Brain pericyte (primary cell): ENCODE measurements at regions not wholly inside any gene's neighbourhood (a gene's known extent, or its start where the extent isn't known, plus 50 kb on each side); places are given as distances from the start of the nearest gene placed in this dataset.
"Not testable (repeated sequence)": the region's sequence is repeated elsewhere in the genome, so short reads cannot be mapped to it uniquely, and the experiment has no call there.

Experiments used
- DNase-seq: peaks from one replicate; pipeline ENCODE4 v3.0.0-alpha.2; 2012; ENCODE audit warnings: low read depth, low spot score

DNA sequence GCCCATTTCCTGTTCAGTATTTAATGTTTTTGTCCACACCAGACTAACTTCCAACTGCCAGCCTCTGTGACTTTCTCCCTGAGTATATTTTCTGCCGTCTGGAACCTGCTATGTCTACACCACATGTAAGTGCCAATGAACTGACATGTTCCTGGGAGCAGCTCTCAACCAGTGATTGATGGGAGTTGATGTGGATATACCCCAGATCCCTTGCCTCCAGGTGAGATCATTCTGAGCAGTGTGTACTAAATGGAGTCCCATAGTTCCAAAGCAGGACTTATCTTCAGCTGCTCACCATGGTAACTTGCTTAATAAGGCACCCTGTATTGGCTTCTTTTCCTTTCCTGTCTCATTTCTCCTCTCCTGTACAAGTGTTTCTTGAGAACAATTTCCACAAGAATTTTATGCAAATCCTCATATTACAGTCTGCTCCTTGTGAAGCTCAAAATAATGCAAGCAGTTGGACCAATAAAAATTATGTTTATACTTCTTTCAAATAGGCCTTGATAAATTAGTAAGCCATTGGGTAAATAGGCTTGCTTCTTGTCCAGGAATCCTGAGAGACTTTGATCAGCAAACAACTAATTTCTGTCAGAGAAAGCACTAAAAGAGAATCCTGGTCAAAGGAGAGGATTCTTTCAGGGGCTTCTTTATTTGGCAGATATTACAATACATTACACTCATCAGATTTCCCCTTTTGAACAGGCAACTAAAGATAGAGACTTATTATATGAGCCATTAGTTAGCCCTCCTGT is 911.7 kb upstream of the NDST4 start:
- DNase-seq, result no peak

DNA sequence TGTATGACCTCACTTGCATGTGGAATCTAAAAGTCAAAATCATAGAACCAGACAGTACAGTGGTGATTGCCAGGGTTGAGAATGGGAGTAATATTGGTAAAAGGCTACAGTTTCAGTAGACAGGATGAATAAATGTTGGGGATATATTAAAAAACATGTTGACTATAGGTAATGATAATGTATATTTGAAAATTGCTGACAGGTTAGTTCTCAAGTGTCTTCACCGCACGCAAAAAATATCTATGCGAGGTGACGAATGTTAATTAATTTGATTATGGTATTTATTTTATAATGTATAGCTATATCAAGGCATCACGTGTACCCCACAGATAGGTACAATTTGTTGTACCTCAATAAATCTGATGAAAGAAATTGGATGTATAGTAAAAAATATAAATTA is 909.6 kb upstream of the NDST4 start:
- DNase-seq, result no peak

DNA sequence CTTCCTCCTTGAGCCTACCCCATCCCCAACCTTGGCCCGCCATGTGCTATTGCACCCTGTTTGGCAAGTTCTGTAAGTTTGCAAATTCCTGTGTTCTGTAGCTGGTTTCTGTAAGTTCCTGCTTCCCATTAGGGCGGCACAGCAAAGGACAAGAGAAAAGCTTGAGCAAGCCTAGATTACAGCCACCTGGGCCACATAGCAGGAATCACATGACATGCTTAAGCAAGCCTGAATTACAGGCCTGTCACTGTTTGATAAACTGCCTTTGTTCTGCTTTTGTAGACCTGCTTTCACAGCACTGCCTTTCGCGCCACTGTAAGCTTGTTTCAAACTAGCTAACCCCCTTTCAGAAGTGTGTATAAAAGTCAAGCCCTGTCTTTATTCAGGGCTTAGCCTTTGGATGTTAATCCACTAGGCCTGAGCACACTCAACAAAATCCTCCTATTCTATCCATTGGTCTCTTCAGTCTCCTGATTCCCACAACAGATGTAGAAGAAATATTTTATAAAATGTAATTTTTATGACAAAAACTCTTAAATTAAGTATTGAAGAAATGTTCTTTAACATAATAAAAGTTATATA is 906.8 kb upstream of the NDST4 start:
- DNase-seq, result no peak

DNA sequence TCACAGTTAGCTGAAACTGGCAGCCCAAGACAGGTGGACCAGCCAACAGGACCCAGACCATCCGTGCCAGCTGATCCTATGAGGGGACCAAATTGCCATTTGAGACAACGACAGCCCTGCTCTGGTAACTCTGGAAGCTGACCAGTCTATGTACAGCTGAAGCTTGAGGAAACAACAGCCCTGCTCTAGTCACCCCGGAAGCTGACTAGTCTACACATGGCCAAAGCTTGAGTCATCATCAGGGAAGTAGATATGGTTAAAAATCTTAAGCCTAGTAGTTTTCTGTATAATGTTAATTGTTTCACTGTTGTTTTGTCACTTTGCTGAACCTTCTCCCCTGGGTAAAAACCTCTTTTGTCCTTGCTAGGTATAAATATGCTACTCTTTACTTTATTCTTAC is 905.4 kb upstream of the NDST4 start:
- no peak for DNase-seq

DNA sequence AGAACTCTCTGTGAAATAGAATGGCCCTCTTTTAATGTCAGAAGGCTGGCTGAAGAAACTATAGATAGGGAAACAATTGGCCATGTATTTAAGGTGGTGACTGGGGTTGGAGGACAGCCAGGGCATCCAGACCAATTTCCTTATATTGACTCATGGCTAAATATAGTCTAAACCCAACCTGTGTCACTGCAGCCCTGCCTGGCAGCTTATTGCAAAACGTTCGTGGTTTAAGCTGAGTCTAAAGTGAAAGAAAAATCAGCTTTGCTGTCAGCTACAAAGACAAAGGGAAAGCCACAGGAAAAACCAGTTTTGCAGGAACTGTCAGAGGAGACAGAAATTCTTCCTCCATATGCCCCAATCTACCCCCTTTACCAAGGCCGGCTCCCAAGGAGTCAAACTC is 902.8 kb upstream of the NDST4 start:
- DNase-seq, result no peak

DNA sequence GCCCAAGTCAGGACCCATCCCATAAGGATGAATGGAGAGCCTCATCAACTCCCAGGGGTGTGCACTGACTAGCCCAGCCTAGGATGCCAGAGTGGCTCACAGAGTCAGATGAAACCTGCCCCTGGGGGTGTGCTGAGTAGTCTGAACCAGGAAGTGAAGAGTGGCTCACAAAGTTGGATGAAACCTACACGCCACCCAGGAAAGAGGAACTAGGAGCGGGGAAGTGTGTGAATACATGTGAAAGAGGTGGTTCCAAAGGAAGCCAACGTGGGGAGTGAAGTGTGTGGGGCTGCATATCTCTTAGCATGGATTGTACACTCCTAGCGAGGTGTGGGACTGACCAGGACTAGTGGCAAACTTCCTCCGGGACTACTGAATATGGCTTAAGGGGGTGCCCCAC is 902.1 kb upstream of the NDST4 start:
- no peak for DNase-seq

DNA sequence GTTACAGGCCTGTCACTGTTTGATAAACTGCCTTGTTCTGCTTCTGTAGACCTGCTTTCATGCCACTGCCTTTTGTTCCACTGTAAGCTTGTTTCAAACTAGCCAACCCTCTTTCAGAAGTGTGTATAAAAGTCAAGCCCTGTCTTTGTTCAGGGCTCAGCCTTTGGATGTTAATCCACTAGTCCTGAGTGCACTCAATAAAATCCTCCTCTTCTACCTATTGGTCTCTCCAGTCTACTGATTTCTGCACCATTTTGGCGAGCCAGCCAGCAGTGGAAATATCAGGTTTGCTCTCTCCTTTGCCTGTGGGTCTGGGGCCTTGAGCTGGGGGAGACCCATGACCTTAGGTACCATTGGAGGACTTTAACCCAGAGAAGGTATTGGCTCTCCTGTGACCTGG is 901.6 kb upstream of the NDST4 start:
- no peak for DNase-seq

DNA sequence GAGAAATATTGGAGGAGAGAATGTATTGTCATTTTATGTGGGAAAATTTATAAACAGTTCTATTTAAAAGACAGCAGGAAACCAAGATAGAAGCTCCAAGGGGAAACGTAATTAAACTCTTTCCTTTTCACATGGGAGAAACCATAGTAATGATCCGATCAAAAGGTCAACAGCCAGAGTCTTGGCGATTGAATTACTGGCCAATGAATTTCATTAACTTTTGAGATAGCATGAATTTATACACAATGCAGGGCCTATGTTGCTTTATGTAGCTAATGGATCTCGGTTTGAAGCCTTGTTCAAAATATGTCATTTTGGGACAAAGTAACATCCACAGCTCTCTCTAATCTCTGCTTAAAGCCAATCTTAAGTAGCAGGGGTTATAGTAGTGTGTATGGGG is 897.5 kb upstream of the NDST4 start:
- DNase-seq, result no peak

DNA sequence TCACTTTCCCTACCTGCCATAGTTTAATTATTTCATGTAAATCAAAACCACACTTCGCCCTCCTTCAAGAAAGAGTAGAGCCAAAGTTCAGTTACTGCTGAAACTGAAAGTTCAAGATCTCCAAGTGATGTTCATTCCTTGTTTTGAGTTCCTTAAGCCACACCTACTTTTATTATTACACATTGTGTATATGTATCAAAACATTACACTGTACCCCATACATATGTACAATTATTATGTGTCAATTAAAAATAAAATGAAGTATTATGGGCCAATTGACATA is 892.3 kb upstream of the NDST4 start:
- no peak for DNase-seq

DNA sequence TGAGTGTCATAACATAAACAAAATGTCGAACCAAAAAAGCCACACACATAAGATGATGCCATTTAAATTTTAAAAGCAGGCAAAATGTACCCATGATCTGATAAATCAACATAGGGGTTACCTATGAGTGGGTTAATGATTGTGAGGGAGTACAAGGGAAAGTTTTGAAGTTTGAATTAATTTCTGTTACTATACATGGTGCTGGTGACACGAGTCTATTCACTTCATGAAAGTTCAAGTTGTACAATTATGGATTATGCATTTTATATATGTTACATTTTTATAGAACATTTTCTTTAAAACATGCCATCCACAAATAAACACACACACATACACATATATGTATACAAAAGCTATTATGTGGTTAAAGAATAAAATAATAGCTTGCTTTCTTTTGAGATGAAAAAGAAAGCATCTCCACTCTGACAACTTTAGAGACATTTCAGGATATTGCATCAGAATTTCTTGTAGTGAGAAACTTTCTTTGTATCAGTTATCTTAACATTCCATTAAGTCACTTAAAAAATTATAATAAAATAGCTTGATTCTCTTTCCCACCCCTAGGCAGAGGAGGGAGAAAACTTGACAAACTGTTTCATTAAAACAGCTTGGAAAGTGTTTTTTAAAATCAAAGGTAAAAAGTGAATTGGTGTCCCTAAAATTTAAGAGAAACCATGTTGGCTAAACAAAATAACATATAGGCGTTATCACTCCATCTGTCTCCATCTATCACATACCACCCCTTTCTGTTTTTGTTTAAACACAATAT is 891.8 kb upstream of the NDST4 start:
- DNase-seq, result no peak

DNA sequence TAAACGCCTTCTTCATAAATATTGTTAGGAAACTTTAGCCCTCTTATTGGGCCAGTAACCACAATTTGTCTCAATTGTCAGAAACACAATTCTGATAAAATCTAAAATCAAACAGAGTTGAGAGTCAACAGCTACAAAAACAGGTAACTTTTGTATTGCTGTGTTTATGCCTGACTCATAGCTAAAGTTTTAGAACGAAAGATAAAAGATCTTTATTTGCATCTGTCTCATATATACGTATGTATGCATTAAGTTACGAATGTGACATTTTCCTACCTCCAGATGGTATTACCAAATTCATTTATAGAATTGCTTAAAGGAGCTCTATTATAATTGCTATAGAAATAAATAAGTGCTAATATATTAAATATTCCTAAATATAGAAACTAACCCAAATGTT is 887.9 kb upstream of the NDST4 start:
- no peak for DNase-seq

DNA sequence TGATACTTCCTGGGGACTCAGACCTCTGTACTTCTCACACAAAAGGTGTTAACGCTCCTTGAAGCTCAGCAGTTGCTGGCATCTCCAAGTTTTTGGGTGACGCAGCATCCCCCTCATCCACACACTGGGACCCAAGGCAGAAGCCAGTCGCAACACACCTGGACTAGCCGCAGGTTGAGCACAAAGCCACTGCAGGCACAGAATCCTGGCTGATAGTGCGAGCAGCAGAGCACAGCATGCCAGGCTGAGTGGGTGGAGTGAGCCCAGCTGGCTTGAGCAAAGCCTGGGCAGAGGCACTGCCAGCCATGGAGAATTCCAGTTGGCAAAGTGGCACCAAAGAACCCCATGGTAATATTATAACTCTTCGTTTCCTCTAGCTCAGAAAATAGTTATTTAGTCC is 873.2 kb upstream of the NDST4 start:
- no peak for DNase-seq

DNA sequence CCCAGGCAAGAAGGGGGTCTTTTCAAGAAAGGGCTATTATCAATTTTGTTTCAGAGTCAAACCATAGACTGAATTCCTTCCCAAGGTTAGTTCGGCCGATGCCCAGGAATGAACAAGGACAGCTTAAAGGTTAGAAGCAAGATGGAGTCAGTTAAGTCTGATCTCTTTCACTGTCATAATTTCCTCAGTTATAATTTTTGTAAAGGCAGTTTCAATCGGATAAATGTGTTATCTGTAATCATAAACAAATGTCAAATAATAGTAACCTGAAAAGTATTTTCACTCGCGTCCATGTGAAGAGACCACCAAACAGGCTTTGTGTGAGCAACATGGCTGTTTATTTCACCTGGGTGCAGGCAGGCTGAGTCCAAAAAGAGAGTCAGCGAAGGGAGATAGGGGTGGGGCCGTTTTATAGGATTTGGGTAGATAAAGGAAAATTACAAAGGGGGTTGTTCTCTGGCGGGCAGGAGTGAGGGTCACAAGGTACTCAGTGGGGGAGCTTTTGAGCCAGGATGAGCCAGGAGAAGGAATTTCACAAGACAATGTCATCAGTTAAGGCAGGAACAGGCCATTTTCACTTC is 862.1 kb upstream of the NDST4 start:
- not testable (repeated sequence) for DNase-seq

DNA sequence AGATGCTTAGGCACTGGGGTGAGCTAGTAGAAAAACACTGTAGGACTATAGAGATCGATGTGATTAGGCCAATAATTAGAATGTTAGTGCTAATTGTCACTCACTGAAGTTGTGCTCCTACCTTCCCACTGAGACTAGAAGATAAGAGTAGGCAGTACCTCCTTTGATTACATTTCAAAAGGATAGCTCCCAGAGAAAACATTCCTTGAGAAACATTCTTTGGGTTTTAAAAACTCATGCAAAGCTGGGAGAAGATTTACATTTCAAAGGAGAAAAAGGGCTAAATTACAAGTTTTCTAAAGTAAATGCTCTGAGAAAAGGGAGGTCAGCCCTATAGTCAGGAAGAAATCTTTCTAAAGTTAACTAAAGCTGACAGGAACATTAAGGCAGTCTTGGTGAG is 860.3 kb upstream of the NDST4 start:
- DNase-seq, result no peak

DNA sequence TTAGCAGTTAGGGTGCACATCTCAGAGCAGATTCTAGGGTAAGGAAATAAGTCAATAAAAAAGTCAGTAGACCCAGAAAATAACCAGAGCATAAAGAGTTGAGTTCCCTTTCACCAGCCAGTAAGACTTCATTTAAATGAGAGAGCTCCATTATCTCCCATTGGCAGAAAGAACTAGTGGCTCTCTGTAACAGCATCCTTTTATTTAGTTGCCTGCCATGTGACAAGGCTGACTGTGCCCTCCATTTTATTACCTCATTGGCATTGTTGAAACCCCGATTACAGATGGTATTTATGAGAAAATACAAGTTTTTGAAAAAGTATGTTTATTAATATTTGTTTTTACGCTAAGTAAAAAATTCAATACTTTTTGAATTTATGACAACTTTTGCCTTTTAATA is 859.5 kb upstream of the NDST4 start:
- no peak for DNase-seq

DNA sequence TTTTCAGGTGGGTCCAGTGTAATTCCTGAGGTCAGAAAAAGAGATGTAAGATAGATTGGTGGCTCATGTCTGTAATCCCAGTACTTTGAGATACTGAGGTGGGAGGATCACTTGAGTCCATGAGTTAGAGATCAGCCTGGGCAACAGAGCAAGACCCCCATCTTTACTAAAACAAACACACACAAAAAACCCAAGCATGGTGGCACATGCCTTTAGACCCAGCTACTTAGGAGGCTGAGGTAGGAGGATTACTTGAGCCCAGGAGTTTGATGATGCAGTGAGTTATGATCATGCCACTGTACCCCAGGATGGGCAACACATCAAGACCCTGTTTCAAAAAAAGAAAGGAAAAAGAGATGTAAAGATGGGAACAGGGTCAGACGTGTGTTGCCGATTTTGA is 857.4 kb upstream of the NDST4 start:
- DNase-seq, result no peak

DNA sequence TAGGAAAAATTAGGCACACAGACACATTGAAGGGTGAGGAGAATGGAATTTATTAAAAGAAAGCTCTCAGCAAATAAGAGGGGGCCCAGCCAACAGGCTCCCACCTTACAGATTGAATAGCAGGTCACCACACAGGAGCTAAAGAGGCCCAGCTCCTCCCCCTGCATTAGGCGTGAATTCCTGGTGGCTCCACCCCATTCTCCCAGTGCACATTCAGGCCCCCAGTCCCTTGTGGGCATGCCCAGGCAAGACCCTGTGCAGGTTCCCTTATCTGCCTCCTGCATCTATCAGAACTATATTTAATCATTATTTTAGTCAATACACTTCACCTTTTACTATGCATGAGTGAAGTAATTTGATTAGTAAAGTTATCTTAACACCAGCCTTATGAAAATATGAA is 856.3 kb upstream of the NDST4 start:
- no peak for DNase-seq

DNA sequence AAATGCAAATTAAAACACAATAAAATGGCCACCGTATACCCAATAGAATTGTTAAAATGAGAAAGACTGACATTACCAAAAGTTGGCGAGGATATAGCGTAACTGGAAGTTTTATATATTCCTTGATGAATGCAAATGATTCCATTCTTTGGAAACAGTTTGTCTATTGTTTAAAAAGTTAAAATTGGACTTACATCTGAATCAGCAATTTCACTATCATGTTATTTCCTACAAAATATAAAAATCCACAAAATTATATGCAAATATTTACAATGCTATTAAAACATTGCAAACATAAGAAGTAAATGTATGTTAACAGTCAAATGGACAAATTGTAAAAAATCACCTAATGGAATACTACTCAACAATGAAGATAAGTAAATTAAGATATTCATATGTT is 852.2 kb upstream of the NDST4 start:
- no peak for DNase-seq

DNA sequence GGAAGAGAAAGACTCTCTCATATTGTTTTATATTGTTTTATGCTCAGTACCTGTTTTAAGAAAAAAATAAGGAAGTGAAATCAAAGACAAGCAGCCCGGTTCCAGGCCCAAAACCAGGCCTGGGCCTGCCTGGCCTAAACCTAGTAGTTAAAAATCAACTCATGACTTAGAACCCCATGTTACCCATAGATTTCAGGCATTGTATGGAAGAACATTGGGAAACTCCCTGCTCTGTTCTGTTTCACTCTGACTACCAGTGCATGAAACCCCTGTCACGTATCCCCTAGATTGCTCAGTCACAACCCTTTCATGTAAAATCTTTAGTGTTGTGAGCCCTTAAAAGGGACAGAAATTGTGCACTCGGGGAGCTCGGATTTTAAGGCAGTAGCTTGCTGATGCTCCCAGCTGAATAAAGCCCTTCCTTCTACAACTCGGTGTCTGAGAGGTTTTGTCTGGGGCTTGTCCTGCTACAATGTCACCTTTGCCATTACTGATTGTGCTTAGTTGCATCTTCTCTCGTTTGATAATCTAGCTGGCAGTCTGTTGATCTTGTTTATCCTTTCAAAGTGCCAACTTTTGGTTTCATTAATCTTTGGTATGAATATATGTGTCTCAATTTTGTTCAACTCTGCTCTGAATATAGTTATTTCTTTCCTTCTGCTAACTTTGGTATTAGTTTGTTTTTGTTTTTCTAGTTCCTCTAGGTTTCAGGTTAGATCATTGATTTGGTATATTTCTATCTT is 842.8 kb upstream of the NDST4 start:
- DNase-seq, result not testable (repeated sequence)

DNA sequence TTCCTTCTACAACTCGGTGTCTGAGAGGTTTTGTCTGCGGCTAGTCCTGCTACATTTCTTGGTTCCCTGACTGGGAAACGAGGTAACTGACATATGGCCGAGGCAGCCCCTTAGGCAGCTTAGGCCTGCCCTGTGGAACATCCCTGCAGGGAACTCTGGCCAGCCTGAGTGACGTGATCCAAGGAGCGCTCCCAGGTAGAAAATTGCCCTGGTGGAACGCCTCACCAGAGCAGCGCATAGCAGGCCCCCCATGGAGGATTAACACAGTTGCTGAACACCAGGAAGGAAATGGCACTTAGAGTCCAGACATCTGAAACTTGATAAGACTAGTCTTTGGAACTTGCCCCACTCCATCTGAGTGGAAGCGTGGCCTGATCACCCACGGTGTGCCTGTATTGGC is 837.4 kb upstream of the NDST4 start:
- no peak for DNase-seq

DNA sequence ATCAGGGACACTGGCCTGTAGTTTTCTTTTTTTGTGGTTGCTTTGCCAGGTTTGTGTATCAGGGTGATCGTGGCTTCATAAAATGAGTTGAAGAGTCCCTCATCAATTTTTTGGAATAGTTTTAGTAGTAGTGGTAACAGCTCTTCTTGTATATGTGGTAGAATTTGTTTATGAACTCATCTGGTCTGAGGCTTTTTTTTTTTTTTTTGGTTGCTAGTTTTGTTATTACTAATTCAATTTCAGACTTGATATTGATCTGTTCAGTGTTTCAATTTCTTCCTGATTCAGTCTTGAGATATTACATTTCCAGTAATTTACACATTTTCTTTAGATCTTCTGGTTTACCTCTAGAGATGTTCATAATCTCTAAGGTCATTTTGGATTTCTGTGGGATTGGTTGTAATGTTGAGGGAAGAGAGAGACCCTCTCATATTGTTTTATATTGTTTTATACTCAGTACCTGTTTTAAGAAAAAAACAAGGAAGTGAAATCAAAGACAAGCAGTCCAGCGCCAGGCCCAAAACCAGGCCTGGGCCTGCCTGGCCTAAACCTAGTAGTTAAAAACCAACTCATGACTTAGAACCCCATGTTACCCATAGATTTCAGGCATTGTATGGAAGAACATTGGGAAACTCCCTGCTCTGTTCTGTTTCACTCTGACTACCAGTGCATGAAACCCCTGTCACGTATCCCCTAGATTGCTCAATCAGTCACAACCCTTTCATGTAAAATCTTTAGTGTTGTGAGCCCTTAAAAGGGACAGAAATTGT is 836.7 kb upstream of the NDST4 start:
- DNase-seq, result not testable (repeated sequence)
